ENCODE measurements at regions not wholly inside any gene's neighbourhood (a gene's known extent, or its start where the extent isn't known, plus 50 kb on each side); places are given as distances from the start of the nearest gene placed in this dataset.

DNA sequence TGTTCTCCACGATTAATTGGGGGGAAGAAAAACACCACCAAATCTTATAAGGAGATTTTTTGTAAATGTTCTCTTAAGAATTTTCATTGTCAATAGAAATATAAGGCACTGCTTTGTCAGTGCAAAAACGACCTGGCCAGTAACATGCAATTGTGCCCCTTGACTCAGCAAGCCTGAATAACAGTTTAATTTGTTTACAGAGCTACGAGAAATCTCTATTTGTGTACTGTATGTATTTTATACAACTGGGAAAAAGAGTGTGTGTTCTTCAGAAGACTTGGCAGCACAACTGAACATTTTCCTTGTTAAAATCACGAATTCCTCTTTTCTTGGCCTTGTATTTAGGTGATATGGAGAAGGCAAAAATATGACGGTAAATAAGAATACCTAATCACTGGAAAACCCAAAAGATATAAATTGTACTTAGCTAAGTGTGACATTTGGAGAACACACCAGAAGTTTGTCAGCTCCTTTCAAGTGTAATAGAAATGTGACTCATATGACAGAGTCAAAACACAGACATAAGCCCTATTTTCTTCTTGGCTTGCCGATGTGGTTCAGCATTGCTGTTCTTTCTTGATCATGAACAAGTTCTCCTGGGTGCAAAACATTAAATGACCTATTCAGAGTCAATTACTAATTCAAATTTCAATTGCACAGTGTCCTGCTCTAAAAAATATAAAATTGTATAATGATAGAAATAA is 945.0 kb upstream of the INTU start (continued):
- TF ChIP-seq FOXK1 (CRISPR knock-in tag; IDR thresholded peaks at IDR 0.05) (no peak), ZNF232 (CRISPR knock-in tag; IDR thresholded peaks at IDR 0.05) (no peak), TEAD4 (CRISPR knock-in tag; IDR thresholded peaks at IDR 0.05) (no peak)
- TF ChIP-seq, protein P1, sequence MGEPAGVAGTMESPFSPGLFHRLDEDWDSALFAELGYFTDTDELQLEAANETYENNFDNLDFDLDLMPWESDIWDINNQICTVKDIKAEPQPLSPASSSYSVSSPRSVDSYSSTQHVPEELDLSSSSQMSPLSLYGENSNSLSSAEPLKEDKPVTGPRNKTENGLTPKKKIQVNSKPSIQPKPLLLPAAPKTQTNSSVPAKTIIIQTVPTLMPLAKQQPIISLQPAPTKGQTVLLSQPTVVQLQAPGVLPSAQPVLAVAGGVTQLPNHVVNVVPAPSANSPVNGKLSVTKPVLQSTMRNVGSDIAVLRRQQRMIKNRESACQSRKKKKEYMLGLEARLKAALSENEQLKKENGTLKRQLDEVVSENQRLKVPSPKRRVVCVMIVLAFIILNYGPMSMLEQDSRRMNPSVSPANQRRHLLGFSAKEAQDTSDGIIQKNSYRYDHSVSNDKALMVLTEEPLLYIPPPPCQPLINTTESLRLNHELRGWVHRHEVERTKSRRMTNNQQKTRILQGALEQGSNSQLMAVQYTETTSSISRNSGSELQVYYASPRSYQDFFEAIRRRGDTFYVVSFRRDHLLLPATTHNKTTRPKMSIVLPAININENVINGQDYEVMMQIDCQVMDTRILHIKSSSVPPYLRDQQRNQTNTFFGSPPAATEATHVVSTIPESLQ (CRISPR knock-in tag; IDR thresholded peaks at IDR 0.05): no peak
- TF ChIP-seq, protein P2, sequence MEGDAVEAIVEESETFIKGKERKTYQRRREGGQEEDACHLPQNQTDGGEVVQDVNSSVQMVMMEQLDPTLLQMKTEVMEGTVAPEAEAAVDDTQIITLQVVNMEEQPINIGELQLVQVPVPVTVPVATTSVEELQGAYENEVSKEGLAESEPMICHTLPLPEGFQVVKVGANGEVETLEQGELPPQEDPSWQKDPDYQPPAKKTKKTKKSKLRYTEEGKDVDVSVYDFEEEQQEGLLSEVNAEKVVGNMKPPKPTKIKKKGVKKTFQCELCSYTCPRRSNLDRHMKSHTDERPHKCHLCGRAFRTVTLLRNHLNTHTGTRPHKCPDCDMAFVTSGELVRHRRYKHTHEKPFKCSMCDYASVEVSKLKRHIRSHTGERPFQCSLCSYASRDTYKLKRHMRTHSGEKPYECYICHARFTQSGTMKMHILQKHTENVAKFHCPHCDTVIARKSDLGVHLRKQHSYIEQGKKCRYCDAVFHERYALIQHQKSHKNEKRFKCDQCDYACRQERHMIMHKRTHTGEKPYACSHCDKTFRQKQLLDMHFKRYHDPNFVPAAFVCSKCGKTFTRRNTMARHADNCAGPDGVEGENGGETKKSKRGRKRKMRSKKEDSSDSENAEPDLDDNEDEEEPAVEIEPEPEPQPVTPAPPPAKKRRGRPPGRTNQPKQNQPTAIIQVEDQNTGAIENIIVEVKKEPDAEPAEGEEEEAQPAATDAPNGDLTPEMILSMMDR (IDR thresholded peaks at IDR 0.05): no peak
- TF ChIP-seq, protein P3, sequence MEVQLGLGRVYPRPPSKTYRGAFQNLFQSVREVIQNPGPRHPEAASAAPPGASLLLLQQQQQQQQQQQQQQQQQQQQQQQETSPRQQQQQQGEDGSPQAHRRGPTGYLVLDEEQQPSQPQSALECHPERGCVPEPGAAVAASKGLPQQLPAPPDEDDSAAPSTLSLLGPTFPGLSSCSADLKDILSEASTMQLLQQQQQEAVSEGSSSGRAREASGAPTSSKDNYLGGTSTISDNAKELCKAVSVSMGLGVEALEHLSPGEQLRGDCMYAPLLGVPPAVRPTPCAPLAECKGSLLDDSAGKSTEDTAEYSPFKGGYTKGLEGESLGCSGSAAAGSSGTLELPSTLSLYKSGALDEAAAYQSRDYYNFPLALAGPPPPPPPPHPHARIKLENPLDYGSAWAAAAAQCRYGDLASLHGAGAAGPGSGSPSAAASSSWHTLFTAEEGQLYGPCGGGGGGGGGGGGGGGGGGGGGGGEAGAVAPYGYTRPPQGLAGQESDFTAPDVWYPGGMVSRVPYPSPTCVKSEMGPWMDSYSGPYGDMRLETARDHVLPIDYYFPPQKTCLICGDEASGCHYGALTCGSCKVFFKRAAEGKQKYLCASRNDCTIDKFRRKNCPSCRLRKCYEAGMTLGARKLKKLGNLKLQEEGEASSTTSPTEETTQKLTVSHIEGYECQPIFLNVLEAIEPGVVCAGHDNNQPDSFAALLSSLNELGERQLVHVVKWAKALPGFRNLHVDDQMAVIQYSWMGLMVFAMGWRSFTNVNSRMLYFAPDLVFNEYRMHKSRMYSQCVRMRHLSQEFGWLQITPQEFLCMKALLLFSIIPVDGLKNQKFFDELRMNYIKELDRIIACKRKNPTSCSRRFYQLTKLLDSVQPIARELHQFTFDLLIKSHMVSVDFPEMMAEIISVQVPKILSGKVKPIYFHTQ (CRISPR knock-in tag; IDR thresholded peaks at IDR 0.05): no peak

DNA sequence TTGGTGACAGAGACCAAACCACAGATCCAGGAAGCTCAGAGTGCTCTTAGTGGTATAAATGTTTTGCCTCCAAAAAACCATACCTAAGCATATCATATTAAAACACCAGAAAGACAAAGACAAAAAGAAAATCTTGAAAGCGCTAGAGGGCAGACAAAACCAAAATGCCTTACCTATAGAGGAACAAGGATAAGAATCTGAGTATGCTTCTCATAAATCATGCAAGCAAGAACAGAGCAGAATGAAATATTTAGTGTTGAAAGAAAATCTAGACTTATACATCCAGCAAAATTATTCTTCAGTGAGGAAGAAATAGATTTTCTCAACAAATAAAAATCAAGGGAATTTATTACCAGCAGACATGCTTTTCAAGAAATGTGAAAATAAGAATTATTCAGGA is 941.0 kb upstream of the INTU start:
- H3K36me3 Mint-ChIP-seq: no peaks in the 10 kb centered on the region
- H3K27me3 Mint-ChIP-seq (ENCODE audit: low read depth): no peaks in the 10 kb centered on the region
- H3K4me1 Mint-ChIP-seq: no peaks in the 10 kb centered on the region
- H3K9me3 Mint-ChIP-seq: no peaks in the 10 kb centered on the region
- no peak for DNase-seq (ENCODE audit: low spot score)
- ChIA-PET POLR2A (no interaction called here), CTCF (no interaction called here)
- no peak for ATAC-seq
- no peak overlapping the region for H3K27ac Mint-ChIP-seq
- no peak overlapping the region for H3K4me3 Mint-ChIP-seq
- TF ChIP-seq SP1 (CRISPR knock-in tag; conservative IDR thresholded peaks at IDR 0.05) (no peak), FOXP1 (CRISPR knock-in tag; IDR thresholded peaks at IDR 0.05; ENCODE audit: borderline replicate concordance) (no peak), ZNF423 (CRISPR knock-in tag; IDR thresholded peaks at IDR 0.05) (no peak), ESRRA (CRISPR knock-in tag; IDR thresholded peaks at IDR 0.05; ENCODE audit: borderline replicate concordance) (no peak), FOXJ3 (CRISPR knock-in tag; IDR thresholded peaks at IDR 0.05; ENCODE audit: borderline replicate concordance) (no peak), SOX15 (CRISPR knock-in tag; IDR thresholded peaks at IDR 0.05) (no peak)
- TF ChIP-seq, protein P4, sequence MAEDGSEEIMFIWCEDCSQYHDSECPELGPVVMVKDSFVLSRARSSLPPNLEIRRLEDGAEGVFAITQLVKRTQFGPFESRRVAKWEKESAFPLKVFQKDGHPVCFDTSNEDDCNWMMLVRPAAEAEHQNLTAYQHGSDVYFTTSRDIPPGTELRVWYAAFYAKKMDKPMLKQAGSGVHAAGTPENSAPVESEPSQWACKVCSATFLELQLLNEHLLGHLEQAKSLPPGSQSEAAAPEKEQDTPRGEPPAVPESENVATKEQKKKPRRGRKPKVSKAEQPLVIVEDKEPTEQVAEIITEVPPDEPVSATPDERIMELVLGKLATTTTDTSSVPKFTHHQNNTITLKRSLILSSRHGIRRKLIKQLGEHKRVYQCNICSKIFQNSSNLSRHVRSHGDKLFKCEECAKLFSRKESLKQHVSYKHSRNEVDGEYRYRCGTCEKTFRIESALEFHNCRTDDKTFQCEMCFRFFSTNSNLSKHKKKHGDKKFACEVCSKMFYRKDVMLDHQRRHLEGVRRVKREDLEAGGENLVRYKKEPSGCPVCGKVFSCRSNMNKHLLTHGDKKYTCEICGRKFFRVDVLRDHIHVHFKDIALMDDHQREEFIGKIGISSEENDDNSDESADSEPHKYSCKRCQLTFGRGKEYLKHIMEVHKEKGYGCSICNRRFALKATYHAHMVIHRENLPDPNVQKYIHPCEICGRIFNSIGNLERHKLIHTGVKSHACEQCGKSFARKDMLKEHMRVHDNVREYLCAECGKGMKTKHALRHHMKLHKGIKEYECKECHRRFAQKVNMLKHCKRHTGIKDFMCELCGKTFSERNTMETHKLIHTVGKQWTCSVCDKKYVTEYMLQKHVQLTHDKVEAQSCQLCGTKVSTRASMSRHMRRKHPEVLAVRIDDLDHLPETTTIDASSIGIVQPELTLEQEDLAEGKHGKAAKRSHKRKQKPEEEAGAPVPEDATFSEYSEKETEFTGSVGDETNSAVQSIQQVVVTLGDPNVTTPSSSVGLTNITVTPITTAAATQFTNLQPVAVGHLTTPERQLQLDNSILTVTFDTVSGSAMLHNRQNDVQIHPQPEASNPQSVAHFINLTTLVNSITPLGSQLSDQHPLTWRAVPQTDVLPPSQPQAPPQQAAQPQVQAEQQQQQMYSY (CRISPR knock-in tag; IDR thresholded peaks at IDR 0.05): no peak
- TF ChIP-seq, protein P5, sequence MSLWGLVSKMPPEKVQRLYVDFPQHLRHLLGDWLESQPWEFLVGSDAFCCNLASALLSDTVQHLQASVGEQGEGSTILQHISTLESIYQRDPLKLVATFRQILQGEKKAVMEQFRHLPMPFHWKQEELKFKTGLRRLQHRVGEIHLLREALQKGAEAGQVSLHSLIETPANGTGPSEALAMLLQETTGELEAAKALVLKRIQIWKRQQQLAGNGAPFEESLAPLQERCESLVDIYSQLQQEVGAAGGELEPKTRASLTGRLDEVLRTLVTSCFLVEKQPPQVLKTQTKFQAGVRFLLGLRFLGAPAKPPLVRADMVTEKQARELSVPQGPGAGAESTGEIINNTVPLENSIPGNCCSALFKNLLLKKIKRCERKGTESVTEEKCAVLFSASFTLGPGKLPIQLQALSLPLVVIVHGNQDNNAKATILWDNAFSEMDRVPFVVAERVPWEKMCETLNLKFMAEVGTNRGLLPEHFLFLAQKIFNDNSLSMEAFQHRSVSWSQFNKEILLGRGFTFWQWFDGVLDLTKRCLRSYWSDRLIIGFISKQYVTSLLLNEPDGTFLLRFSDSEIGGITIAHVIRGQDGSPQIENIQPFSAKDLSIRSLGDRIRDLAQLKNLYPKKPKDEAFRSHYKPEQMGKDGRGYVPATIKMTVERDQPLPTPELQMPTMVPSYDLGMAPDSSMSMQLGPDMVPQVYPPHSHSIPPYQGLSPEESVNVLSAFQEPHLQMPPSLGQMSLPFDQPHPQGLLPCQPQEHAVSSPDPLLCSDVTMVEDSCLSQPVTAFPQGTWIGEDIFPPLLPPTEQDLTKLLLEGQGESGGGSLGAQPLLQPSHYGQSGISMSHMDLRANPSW (CRISPR knock-in tag; conservative IDR thresholded peaks at IDR 0.05; ENCODE audit: low read depth): no peak
